Activated CD4-positive, alpha-beta T cell treated with anti-CD3 and anti-CD28 coated beads for 36 hours (primary cell): ENCODE measurements at regions not wholly inside any gene's neighbourhood (a gene's known extent, or its start where the extent isn't known, plus 50 kb on each side); places are given as distances from the start of the nearest gene placed in this dataset.

ENCODE experiments used
- ATAC-seq: fragments of 200-7000 bp; cut with Tn5 transposase; one replicate; pipeline ENCODE4 v1.10.0; 2021; ENCODE audit warnings: mild to moderate bottlenecking, moderate library complexity
- CTCF ChIA-PET: fragments of 350-600 bp; sonication (Branson Sonifier 250); formaldehyde crosslinking; loops from one replicate; lab custom pipeline; 2021; ENCODE audit warnings: antibody characterized with exemption; lab: Charles Lee
- POLR2A ChIA-PET: fragments of 350-600 bp; sonication (Branson Sonifier 250); formaldehyde crosslinking; loops from one replicate; lab custom pipeline; 2021; ENCODE audit warnings: antibody characterized with exemption, inconsistent platforms; lab: Charles Lee
- DNase-seq: peaks from one replicate; pipeline ENCODE4 v3.0.0-alpha.2; 2020
- H3K27ac Mint-ChIP-seq: one replicate; pipeline ENCODE4 v1.8.0; 2021; ENCODE audit warnings: mixed read lengths
- H3K27me3 Mint-ChIP-seq: one replicate; pipeline ENCODE4 v1.8.0; 2021; ENCODE audit warnings: mixed read lengths
- H3K36me3 Mint-ChIP-seq: one replicate; pipeline ENCODE4 v1.8.0; 2021; ENCODE audit warnings: low read depth, mixed read lengths
- H3K4me1 Mint-ChIP-seq: one replicate; pipeline ENCODE4 v1.8.0; 2021; ENCODE audit warnings: mixed read lengths
- H3K4me3 Mint-ChIP-seq: one replicate; pipeline ENCODE4 v1.8.0; 2021; ENCODE audit warnings: mild to moderate bottlenecking, moderate library complexity, mixed read lengths
- H3K9me3 Mint-ChIP-seq: one replicate; pipeline ENCODE4 v1.8.0; 2021; ENCODE audit warnings: low read depth, mixed read lengths
- intact Hi-C, 2 experiments: fragments of 100-400 bp; cut with DNase I in 1 of 2; cut with micrococcal nuclease in 1 of 2; formaldehyde crosslinking; loops; one replicate each; pipeline versions ENCODE4 v1.14.2 to v1.15.1; 2022 to 2024; cut with DNase I, micrococcal nuclease

GRCh38 chr4:55215087-55215486 lies 89.7 kb upstream of the KDR start:
- ATAC-seq (no peak), DNase-seq (no peak)
- no peak overlapping the region for H3K27ac Mint-ChIP-seq
- H3K4me3 Mint-ChIP-seq, result no peak overlapping the region
- intact Hi-C loops, result no loop called here
- POLR2A ChIA-PET, result no interaction called here
- H3K9me3 Mint-ChIP-seq, result no peaks in the 10 kb centered on the region
- H3K36me3 Mint-ChIP-seq, result no peaks in the 10 kb centered on the region
- peaks cover 10% of the 10 kb centered on the region for H3K27me3 Mint-ChIP-seq
- CTCF ChIA-PET, result no interaction called here
- H3K4me1 Mint-ChIP-seq, result no peaks in the 10 kb centered on the region

- no peak overlapping the region for H3K4me3 Mint-ChIP-seq
- no peak overlapping the region for H3K27ac Mint-ChIP-seq
- CTCF ChIA-PET, result no interaction called here
- intact Hi-C loops, result no loop called here
- DNase-seq, result no peak
- no peak for ATAC-seq
- H3K27me3 Mint-ChIP-seq, result peaks cover 10% of the 10 kb centered on the region
- no peaks in the 10 kb centered on the region for H3K4me1 Mint-ChIP-seq
- H3K9me3 Mint-ChIP-seq, result no peaks in the 10 kb centered on the region
- POLR2A ChIA-PET, result no interaction called here
- H3K36me3 Mint-ChIP-seq, result no peaks in the 10 kb centered on the region
Observed at GRCh38 chr4:55216863-55217635, 91.7 kb upstream of the KDR start.

- no peaks in the 10 kb centered on the region for H3K36me3 Mint-ChIP-seq
- H3K27ac Mint-ChIP-seq, result no peak overlapping the region
- CTCF ChIA-PET, result no interaction called here
- ATAC-seq (no peak), DNase-seq (no peak)
- no peaks in the 10 kb centered on the region for H3K4me1 Mint-ChIP-seq
- POLR2A ChIA-PET, result no interaction called here
- no peak overlapping the region for H3K4me3 Mint-ChIP-seq
- peaks cover 12% of the 10 kb centered on the region for H3K27me3 Mint-ChIP-seq
- no peaks in the 10 kb centered on the region for H3K9me3 Mint-ChIP-seq
- intact Hi-C loops, result no loop called here
Observed at GRCh38 chr4:55218041-55218440, 92.6 kb upstream of the KDR start.

- Mint-ChIP-seq H3K4me3 (no peak overlapping the region), H3K36me3 (no peaks in the 10 kb centered on the region), H3K27ac (no peak overlapping the region), H3K9me3 (peaks cover 18% of the 10 kb centered on the region), H3K4me1 (no peaks in the 10 kb centered on the region), H3K27me3 (peaks cover 14% of the 10 kb centered on the region)
- intact Hi-C loops, result no loop called here
- ChIA-PET CTCF (no interaction called here), POLR2A (no interaction called here)
- DNase-seq, result no peak
- ATAC-seq, result no peak
Observed at GRCh38 chr4:55237839-55238238, 108.2 kb upstream of the SRD5A3 start.

GRCh38 chr4:55238407-55238806 lies 107.6 kb upstream of the SRD5A3 start:
- no peak for DNase-seq
- CTCF ChIA-PET, result no interaction called here

GRCh38 chr4:55241461-55241860 lies 104.6 kb upstream of the SRD5A3 start:
- Mint-ChIP-seq H3K4me1 (no peaks in the 10 kb centered on the region), H3K9me3 (peaks cover 18% of the 10 kb centered on the region), H3K36me3 (no peaks in the 10 kb centered on the region), H3K27me3 (peaks cover 16% of the 10 kb centered on the region), H3K4me3 (no peak overlapping the region), H3K27ac (no peak overlapping the region)
- intact Hi-C loops, result no loop called here
- DNase-seq, result no peak
- CTCF ChIA-PET, result no interaction called here
- POLR2A ChIA-PET, result no interaction called here
- no peak for ATAC-seq

More at GRCh38 chr4:55238407-55238806, 107.6 kb upstream of the SRD5A3 start:
- Mint-ChIP-seq H3K36me3 (no peaks in the 10 kb centered on the region), H3K27ac (no peak overlapping the region), H3K4me3 (no peak overlapping the region), H3K4me1 (no peaks in the 10 kb centered on the region), H3K9me3 (peaks cover 18% of the 10 kb centered on the region), H3K27me3 (peaks cover 15% of the 10 kb centered on the region)
- intact Hi-C loops, result no loop called here
- POLR2A ChIA-PET, result no interaction called here
- no peak for ATAC-seq

GRCh38 chr4:55242506-55242905 lies 103.5 kb upstream of the SRD5A3 start:
- Mint-ChIP-seq H3K27me3 (peaks cover 15% of the 10 kb centered on the region), H3K4me3 (no peak overlapping the region), H3K4me1 (no peaks in the 10 kb centered on the region), H3K36me3 (no peaks in the 10 kb centered on the region), H3K9me3 (peaks cover 17% of the 10 kb centered on the region), H3K27ac (no peak overlapping the region)
- no peak for DNase-seq
- ChIA-PET CTCF (no interaction called here), POLR2A (no interaction called here)
- intact Hi-C loops, result no loop called here
- ATAC-seq, result no peak

GRCh38 chr4:55247521-55247920 lies 98.5 kb upstream of the SRD5A3 start:
- no peaks in the 10 kb centered on the region for H3K4me1 Mint-ChIP-seq
- H3K9me3 Mint-ChIP-seq, result no peaks in the 10 kb centered on the region
- intact Hi-C loops, result no loop called here
- no peak overlapping the region for H3K4me3 Mint-ChIP-seq
- H3K27me3 Mint-ChIP-seq, result peaks cover 7% of the 10 kb centered on the region
- DNase-seq (no peak), ATAC-seq (no peak)
- no peaks in the 10 kb centered on the region for H3K36me3 Mint-ChIP-seq
- ChIA-PET POLR2A (no interaction called here), CTCF (no interaction called here)
- H3K27ac Mint-ChIP-seq, result no peak overlapping the region

GRCh38 chr4:55248756-55249155 lies 97.3 kb upstream of the SRD5A3 start:
- H3K27ac Mint-ChIP-seq, result no peak overlapping the region
- ChIA-PET CTCF (interaction anchor here (0.7 kb wide), 1 partner anchor 64 kb away, joined by 4 read pairs; no protein-coding TSS in a partner anchor), POLR2A (no interaction called here)
- H3K4me3 Mint-ChIP-seq, result no peak overlapping the region
- peaks cover 3% of the 10 kb centered on the region for H3K27me3 Mint-ChIP-seq
- no peaks in the 10 kb centered on the region for H3K36me3 Mint-ChIP-seq
- ATAC-seq (no peak), DNase-seq (no peak)
- no peaks in the 10 kb centered on the region for H3K9me3 Mint-ChIP-seq
- intact Hi-C loops, result no loop called here
- H3K4me1 Mint-ChIP-seq, result no peaks in the 10 kb centered on the region

- CTCF ChIA-PET, result no interaction called here
- no peaks in the 10 kb centered on the region for H3K4me1 Mint-ChIP-seq
- no peak overlapping the region for H3K4me3 Mint-ChIP-seq
Observed at GRCh38 chr4:55249476-55249875, 96.6 kb upstream of the SRD5A3 start.

GRCh38 chr4:55251342-55251741 lies 94.7 kb upstream of the SRD5A3 start:
- no peaks in the 10 kb centered on the region for H3K9me3 Mint-ChIP-seq
- no peak for ATAC-seq
- no peaks in the 10 kb centered on the region for H3K4me1 Mint-ChIP-seq
- H3K4me3 Mint-ChIP-seq, result no peak overlapping the region
- CTCF ChIA-PET, result no interaction called here
- no peak for DNase-seq
- peaks cover 9% of the 10 kb centered on the region for H3K27me3 Mint-ChIP-seq
- no peaks in the 10 kb centered on the region for H3K36me3 Mint-ChIP-seq
- POLR2A ChIA-PET, result no interaction called here
- intact Hi-C loops, result no loop called here
- no peak overlapping the region for H3K27ac Mint-ChIP-seq

More at GRCh38 chr4:55249476-55249875, 96.6 kb upstream of the SRD5A3 start:
- Mint-ChIP-seq H3K27me3 (no peaks in the 10 kb centered on the region), H3K9me3 (no peaks in the 10 kb centered on the region), H3K36me3 (no peaks in the 10 kb centered on the region), H3K27ac (no peak overlapping the region)
- ATAC-seq (no peak), DNase-seq (no peak)
- intact Hi-C loops, result no loop called here
- POLR2A ChIA-PET, result no interaction called here

GRCh38 chr4:55251896-55252295 lies 94.1 kb upstream of the SRD5A3 start:
- ATAC-seq, result no peak
- POLR2A ChIA-PET, result no interaction called here
- no peak overlapping the region for H3K27ac Mint-ChIP-seq

More at GRCh38 chr4:55251896-55252295, 94.1 kb upstream of the SRD5A3 start:
- CTCF ChIA-PET, result no interaction called here
- peaks cover 10% of the 10 kb centered on the region for H3K27me3 Mint-ChIP-seq
- H3K9me3 Mint-ChIP-seq, result no peaks in the 10 kb centered on the region
- no peaks in the 10 kb centered on the region for H3K4me1 Mint-ChIP-seq
- no peak for DNase-seq
- H3K36me3 Mint-ChIP-seq, result no peaks in the 10 kb centered on the region
- no peak overlapping the region for H3K4me3 Mint-ChIP-seq
- intact Hi-C loops, result no loop called here
